ENCODE measurements at regions not wholly inside any gene's neighbourhood (a gene's known extent, or its start where the extent isn't known, plus 50 kb on each side); places are given as distances from the start of the nearest gene placed in this dataset.

GRCh38 chr11:109734566-109734965 lies 312.6 kb downstream of the C11orf87 start:
- TF ChIP-seq CTCF (conservative IDR thresholded peaks at IDR 0.05) (no peak), EZH2 (IDR thresholded peaks at IDR 0.05; ENCODE audit: low read depth) (no peak)

All from PC-9 (cell line).